Osteoblast (primary cell): ENCODE measurements at regions not wholly inside any gene's neighbourhood (a gene's known extent, or its start where the extent isn't known, plus 50 kb on each side); places are given as distances from the start of the nearest gene placed in this dataset.

Experiments
- DNase-seq: peaks from one replicate; pipeline ENCODE4 v3.0.0; 2011; ENCODE audit warnings: low spot score, mixed read lengths; ENCODE audit not compliant: insufficient read length; ENCODE audit errors: missing footprints
- H2AFZ ChIP-seq: 2 replicates; pipeline ENCODE4 v1.6.0; 2011; ENCODE audit warnings: mild to moderate bottlenecking, low read length
- H3K27ac ChIP-seq: 2 replicates; pipeline ENCODE4 v1.5.1; 2011; ENCODE audit warnings: mild to moderate bottlenecking, low read depth, low read length, moderate library complexity
- H3K27me3 ChIP-seq: 2 replicates; pipeline ENCODE4 v1.6.0; 2012; ENCODE audit warnings: mild to moderate bottlenecking, control low read depth, inconsistent platforms, low read length, moderate library complexity; ENCODE audit not compliant: insufficient read depth
- H3K36me3 ChIP-seq: 2 replicates; pipeline ENCODE4 v1.5.1; 2011; ENCODE audit warnings: mild to moderate bottlenecking, low read length, control low read depth, moderate library complexity; ENCODE audit not compliant: insufficient read depth
- H3K4me1 ChIP-seq: 2 replicates; pipeline ENCODE4 v1.5.1; 2011; ENCODE audit warnings: mild to moderate bottlenecking, low read length, control low read depth, moderate library complexity; ENCODE audit not compliant: insufficient read depth
- H3K4me2 ChIP-seq: 2 replicates; pipeline ENCODE4 v1.6.0; 2011; ENCODE audit warnings: mild to moderate bottlenecking, low read length; ENCODE audit not compliant: insufficient read depth
- H3K4me3 ChIP-seq: fragments of 200-600 bp; sonication (generic); 3 replicates; pipeline ENCODE4 v1.5.1; 2012; ENCODE audit warnings: mild to moderate bottlenecking, low read length, inconsistent platforms; ENCODE audit not compliant: insufficient read depth
- H3K79me2 ChIP-seq: 2 replicates; pipeline ENCODE4 v1.6.0; 2012; ENCODE audit warnings: mild to moderate bottlenecking, low read length, control low read depth, inconsistent platforms; ENCODE audit not compliant: insufficient read depth
- H3K9me3 ChIP-seq: 2 replicates; pipeline ENCODE4 v1.5.1; 2011; ENCODE audit warnings: low read depth, low read length, control low read depth
- H4K20me1 ChIP-seq: 2 replicates; pipeline ENCODE4 v1.6.0; 2012; ENCODE audit warnings: mild to moderate bottlenecking, low read length, control low read depth; ENCODE audit not compliant: insufficient read depth
- TF ChIP-seq, protein P1 (sequence below): IDR thresholded peaks from 2 replicates; pipeline ENCODE4 v1.5.1; 2011; ENCODE audit warnings: mild to moderate bottlenecking, low read depth, low read length, moderate library complexity; ENCODE audit errors: extremely low read depth

DNA sequence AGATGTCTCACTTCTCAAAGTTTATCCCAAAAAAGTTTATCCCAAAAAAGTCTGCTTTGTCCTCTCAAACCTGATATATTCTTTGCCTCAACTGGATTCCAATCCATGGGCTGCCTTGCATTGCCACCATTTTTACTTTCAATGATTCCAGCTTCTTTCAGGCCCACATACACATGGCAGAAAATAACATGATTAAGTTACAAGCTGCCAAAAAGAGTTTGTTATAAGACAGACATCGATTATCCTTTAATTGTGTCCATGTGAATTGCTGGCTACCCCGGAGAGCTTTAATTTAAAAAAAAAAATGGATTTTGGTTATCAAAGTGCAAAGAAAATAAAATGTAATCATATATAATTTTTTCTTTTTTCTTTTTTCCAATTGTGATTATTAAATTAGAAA, 819.6 kb upstream of the SORCS1 start:
- H3K79me2 ChIP-seq = no peaks in the 10 kb centered on the region
- no peak overlapping the region for H3K4me3 ChIP-seq
- DNase-seq = no peak
- H3K9me3 ChIP-seq = no peaks in the 10 kb centered on the region
- no peak overlapping the region for H3K4me2 ChIP-seq
- H3K4me1 ChIP-seq = no peaks in the 10 kb centered on the region
- H3K36me3 ChIP-seq = no peaks in the 10 kb centered on the region
- no peaks in the 10 kb centered on the region for H3K27me3 ChIP-seq
- no peak overlapping the region for H3K27ac ChIP-seq
- no peak overlapping the region for H2AFZ ChIP-seq
- no peaks in the 10 kb centered on the region for H4K20me1 ChIP-seq
- TF ChIP-seq, protein P1, sequence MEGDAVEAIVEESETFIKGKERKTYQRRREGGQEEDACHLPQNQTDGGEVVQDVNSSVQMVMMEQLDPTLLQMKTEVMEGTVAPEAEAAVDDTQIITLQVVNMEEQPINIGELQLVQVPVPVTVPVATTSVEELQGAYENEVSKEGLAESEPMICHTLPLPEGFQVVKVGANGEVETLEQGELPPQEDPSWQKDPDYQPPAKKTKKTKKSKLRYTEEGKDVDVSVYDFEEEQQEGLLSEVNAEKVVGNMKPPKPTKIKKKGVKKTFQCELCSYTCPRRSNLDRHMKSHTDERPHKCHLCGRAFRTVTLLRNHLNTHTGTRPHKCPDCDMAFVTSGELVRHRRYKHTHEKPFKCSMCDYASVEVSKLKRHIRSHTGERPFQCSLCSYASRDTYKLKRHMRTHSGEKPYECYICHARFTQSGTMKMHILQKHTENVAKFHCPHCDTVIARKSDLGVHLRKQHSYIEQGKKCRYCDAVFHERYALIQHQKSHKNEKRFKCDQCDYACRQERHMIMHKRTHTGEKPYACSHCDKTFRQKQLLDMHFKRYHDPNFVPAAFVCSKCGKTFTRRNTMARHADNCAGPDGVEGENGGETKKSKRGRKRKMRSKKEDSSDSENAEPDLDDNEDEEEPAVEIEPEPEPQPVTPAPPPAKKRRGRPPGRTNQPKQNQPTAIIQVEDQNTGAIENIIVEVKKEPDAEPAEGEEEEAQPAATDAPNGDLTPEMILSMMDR = no peak

DNA sequence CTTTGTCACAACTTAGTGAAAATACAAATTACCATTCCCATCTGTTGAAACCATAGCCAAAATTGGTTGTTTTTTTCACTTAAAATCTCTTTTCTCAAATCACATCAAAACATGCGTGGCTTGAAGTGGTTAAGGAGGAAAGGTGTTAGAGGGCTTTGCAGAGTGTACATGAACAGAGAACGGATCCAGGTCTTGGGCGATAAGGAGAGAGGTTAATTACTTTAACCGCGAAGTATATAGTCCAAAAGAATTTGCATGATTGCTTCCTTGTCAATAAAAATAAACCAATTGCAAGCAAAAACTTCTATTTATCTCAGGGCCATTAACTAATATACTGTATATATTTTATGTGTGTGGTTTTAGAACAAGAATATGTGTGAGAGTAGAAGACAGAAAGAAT, 813.9 kb upstream of the SORCS1 start:
- H2AFZ ChIP-seq = no peak overlapping the region
- no peaks in the 10 kb centered on the region for H3K27me3 ChIP-seq
- no peak for DNase-seq
- TF ChIP-seq, protein P1 = no peak
- no peaks in the 10 kb centered on the region for H3K36me3 ChIP-seq
- no peak overlapping the region for H3K27ac ChIP-seq
- no peaks in the 10 kb centered on the region for H3K9me3 ChIP-seq
- no peaks in the 10 kb centered on the region for H3K79me2 ChIP-seq
- H3K4me1 ChIP-seq = no peaks in the 10 kb centered on the region
- no peaks in the 10 kb centered on the region for H4K20me1 ChIP-seq
- no peak overlapping the region for H3K4me3 ChIP-seq
- H3K4me2 ChIP-seq = no peak overlapping the region

- Histone ChIP-seq H3K79me2 (no peaks in the 10 kb centered on the region), H4K20me1 (no peaks in the 10 kb centered on the region), H3K27ac (no peak overlapping the region), H3K36me3 (no peaks in the 10 kb centered on the region), H3K4me3 (no peak overlapping the region), H3K9me3 (no peaks in the 10 kb centered on the region), H2AFZ (no peak overlapping the region), H3K4me1 (no peaks in the 10 kb centered on the region), H3K4me2 (no peak overlapping the region), H3K27me3 (no peaks in the 10 kb centered on the region)
- TF ChIP-seq, protein P1 = no peak
- no peak for DNase-seq
These were observed 807.5 kb upstream of the SORCS1 start for GRCh38 chr10:107971973-107972372.

DNA sequence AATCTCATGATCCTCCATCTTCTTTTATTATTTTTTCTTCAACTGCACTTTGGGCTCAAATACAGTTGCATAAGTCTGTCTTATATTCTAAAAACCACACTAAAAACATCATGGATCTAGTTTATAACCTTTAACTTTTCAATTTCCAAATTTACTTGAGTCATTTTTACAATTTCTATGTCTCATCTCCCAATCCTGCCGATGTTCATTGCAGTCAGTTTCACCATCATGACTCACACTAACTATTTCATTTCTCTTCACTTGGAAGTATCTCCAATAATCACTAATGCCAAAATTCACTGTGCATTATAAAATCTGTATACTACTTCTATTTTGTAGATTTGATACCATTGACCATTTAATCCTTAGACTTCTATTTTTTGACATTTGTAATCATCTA, 806.9 kb upstream of the SORCS1 start:
- no peak overlapping the region for H3K4me3 ChIP-seq
- H3K27me3 ChIP-seq = no peaks in the 10 kb centered on the region
- DNase-seq = no peak
- H3K9me3 ChIP-seq = no peaks in the 10 kb centered on the region
- no peak overlapping the region for H3K27ac ChIP-seq
- H2AFZ ChIP-seq = no peak overlapping the region
- H3K36me3 ChIP-seq = no peaks in the 10 kb centered on the region
- H3K79me2 ChIP-seq = no peaks in the 10 kb centered on the region
- TF ChIP-seq, protein P1 = no peak
- H3K4me1 ChIP-seq = no peaks in the 10 kb centered on the region
- H4K20me1 ChIP-seq = no peaks in the 10 kb centered on the region
- H3K4me2 ChIP-seq = no peak overlapping the region
